Mammary epithelial cell (primary cell): ENCODE measurements at regions not wholly inside any gene's neighbourhood (a gene's known extent, or its start where the extent isn't known, plus 50 kb on each side); places are given as distances from the start of the nearest gene placed in this dataset.

ENCODE experiments used
- EZH2 ChIP-seq: IDR thresholded peaks from 2 replicates; pipeline ENCODE4 v1.6.1; 2012; ENCODE audit warnings: low read length, inconsistent platforms, borderline replicate concordance
- TF ChIP-seq, protein P1 (sequence below), 2 donors: IDR thresholded peaks in 1 of 2; conservative IDR thresholded peaks in 1 of 2; 2 replicates each; pipeline ENCODE4 v1.5.1; 2011 to 2012; ENCODE audit warnings: inconsistent platforms in 2 of 2, low read length in 2 of 2, mild to moderate bottlenecking in 2 of 2, control low read depth in 1 of 2, low read depth in 1 of 2; ENCODE audit not compliant: insufficient read depth in 1 of 2; ENCODE audit errors: extremely low read depth in 1 of 2

DNA sequence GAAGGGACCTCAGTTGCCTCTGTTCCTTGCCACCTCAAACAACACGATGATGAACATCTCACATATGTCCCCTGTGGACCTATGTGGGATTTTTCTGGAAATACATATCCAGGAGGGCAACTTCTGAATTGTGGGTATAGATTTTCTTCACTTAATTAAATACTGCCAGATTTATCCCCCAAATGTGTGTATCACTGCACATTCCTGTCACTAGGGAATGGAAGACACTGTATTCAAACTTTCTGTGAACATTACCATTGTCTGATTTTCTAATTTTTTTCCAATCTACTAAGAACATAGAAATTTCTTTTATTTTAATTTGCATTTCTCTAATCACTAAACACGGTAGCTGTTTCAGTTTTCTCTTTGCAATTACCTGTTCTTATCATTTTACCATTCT, 102.0 kb upstream of the MRPS22 start:
- TF ChIP-seq, protein P1, sequence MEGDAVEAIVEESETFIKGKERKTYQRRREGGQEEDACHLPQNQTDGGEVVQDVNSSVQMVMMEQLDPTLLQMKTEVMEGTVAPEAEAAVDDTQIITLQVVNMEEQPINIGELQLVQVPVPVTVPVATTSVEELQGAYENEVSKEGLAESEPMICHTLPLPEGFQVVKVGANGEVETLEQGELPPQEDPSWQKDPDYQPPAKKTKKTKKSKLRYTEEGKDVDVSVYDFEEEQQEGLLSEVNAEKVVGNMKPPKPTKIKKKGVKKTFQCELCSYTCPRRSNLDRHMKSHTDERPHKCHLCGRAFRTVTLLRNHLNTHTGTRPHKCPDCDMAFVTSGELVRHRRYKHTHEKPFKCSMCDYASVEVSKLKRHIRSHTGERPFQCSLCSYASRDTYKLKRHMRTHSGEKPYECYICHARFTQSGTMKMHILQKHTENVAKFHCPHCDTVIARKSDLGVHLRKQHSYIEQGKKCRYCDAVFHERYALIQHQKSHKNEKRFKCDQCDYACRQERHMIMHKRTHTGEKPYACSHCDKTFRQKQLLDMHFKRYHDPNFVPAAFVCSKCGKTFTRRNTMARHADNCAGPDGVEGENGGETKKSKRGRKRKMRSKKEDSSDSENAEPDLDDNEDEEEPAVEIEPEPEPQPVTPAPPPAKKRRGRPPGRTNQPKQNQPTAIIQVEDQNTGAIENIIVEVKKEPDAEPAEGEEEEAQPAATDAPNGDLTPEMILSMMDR (conservative IDR thresholded peaks at IDR 0.05 in 1 of 2, IDR thresholded peaks at IDR 0.05 in 1 of 2; ENCODE audit: extremely low read depth in 1 of 2, insufficient read depth in 1 of 2, low read depth in 1 of 2, low read length in 2 of 2), result peak; percentile 7 to 22
- no peak for TF ChIP-seq EZH2
